Endothelial cell (in vitro differentiated cells): ENCODE measurements at regions not wholly inside any gene's neighbourhood (a gene's known extent, or its start where the extent isn't known, plus 50 kb on each side); places are given as distances from the start of the nearest gene placed in this dataset.

Experiments
- DNase-seq: peaks from one replicate; pipeline ENCODE4 v3.0.0; 2021; ENCODE audit warnings: low spot score
- H3K27ac Mint-ChIP-seq: one replicate; pipeline ENCODE4 v1.8.0; 2021; ENCODE audit warnings: mixed read lengths, inconsistent platforms; ENCODE audit not compliant: unreplicated experiment
- H3K27me3 Mint-ChIP-seq: one replicate; pipeline ENCODE4 v1.8.0; 2021; ENCODE audit warnings: mild to moderate bottlenecking, moderate library complexity, mixed read lengths, inconsistent platforms; ENCODE audit not compliant: unreplicated experiment
- H3K36me3 Mint-ChIP-seq: one replicate; pipeline ENCODE4 v1.8.0; 2021; ENCODE audit warnings: mild to moderate bottlenecking, low read depth, mixed read lengths, inconsistent platforms; ENCODE audit not compliant: unreplicated experiment
- H3K4me1 Mint-ChIP-seq: one replicate; pipeline ENCODE4 v1.8.0; 2021; ENCODE audit warnings: mild to moderate bottlenecking, mixed read lengths, inconsistent platforms; ENCODE audit not compliant: unreplicated experiment
- H3K4me3 Mint-ChIP-seq: one replicate; pipeline ENCODE4 v1.8.0; 2021; ENCODE audit warnings: mild to moderate bottlenecking, mixed read lengths, inconsistent platforms; ENCODE audit not compliant: unreplicated experiment
- H3K9me3 Mint-ChIP-seq: one replicate; pipeline ENCODE4 v1.8.0; 2021; ENCODE audit warnings: mixed read lengths, inconsistent platforms; ENCODE audit not compliant: unreplicated experiment
- CTCF ChIP-seq: fragments of 200-600 bp; sonication (generic); IDR thresholded peaks from one replicate; pipeline ENCODE4 v1.5.0; 2021; ENCODE audit warnings: antibody characterized with exemption; ENCODE audit not compliant: unreplicated experiment

GRCh38 chr1:38508232-38508631 is 351.3 kb downstream of the RRAGC start:
- DNase-seq, result no peak
- TF ChIP-seq CTCF, result no peak
- H3K9me3 Mint-ChIP-seq, result no peaks in the 10 kb centered on the region
- no peak overlapping the region for H3K27ac Mint-ChIP-seq
- no peak overlapping the region for H3K4me3 Mint-ChIP-seq
- no peaks in the 10 kb centered on the region for H3K36me3 Mint-ChIP-seq
- peaks cover 2% of the 10 kb centered on the region for H3K27me3 Mint-ChIP-seq
- H3K4me1 Mint-ChIP-seq, result peaks cover 15% of the 10 kb centered on the region

DNA sequence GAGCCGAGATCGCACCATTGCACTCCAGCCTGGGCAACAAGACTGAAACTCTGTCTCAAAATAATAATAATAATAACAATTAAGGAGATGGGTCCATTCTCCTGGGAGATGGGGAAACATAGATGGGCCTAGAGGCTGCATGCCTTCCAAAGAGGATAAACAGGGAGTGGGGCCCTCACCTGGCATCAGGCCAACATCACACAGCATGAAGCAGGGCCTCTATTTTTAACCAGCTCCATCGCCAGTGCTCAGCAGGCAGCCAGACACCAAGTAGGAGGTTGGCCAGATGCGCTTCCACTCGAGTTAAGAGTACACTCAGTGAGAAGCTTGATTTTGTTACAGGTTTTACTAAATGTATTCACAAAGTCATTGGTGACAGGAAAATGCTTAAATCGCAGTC is 352.0 kb downstream of the RRAGC start:
- Mint-ChIP-seq H3K9me3 (no peaks in the 10 kb centered on the region), H3K27me3 (peaks cover 2% of the 10 kb centered on the region), H3K27ac (no peak overlapping the region), H3K4me3 (no peak overlapping the region), H3K4me1 (peaks cover 13% of the 10 kb centered on the region), H3K36me3 (no peaks in the 10 kb centered on the region)
- DNase-seq, result no peak
- no peak for TF ChIP-seq CTCF

- Mint-ChIP-seq H3K27ac (no peak overlapping the region), H3K9me3 (no peaks in the 10 kb centered on the region), H3K36me3 (no peaks in the 10 kb centered on the region), H3K27me3 (peaks cover 2% of the 10 kb centered on the region), H3K4me1 (peaks cover 13% of the 10 kb centered on the region), H3K4me3 (no peak overlapping the region)
- DNase-seq, result no peak
- no peak for TF ChIP-seq CTCF
These were observed 353.6 kb downstream of the RRAGC start for GRCh38 chr1:38505944-38506343.

GRCh38 chr1:38502758-38503157 is 356.8 kb downstream of the RRAGC start:
- Mint-ChIP-seq H3K27me3 (no peaks in the 10 kb centered on the region), H3K36me3 (no peaks in the 10 kb centered on the region), H3K27ac (no peak overlapping the region), H3K4me1 (peaks cover 4% of the 10 kb centered on the region), H3K4me3 (no peak overlapping the region), H3K9me3 (no peaks in the 10 kb centered on the region)
- no peak for TF ChIP-seq CTCF
- peak; percentile 23 for DNase-seq

DNA sequence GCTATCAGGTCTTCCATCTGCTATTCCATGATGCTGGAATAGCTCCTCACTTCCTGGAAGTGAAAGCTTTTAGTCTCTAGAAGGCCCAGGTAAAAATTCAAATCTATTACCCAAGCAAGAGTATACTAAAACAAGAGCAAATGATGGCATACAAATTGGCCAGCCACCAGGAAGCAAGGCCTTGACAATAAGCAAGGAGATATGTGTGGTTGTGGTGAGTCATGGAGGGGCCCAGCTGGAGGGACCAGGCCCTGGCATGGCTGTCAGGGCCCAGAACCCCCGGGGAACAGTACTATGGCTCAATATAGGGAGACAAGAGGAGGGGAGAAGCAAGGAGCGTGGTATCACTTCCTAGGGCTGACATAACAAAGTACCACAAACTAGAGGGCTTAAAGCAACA is 358.7 kb downstream of the RRAGC start:
- Mint-ChIP-seq H3K36me3 (no peaks in the 10 kb centered on the region), H3K27me3 (no peaks in the 10 kb centered on the region), H3K4me1 (peaks cover 4% of the 10 kb centered on the region), H3K27ac (no peak overlapping the region), H3K9me3 (no peaks in the 10 kb centered on the region), H3K4me3 (no peak overlapping the region)
- TF ChIP-seq CTCF, result no peak
- no peak for DNase-seq
